Panc1 (cell line): ENCODE measurements at regions not wholly inside any gene's neighbourhood (a gene's known extent, or its start where the extent isn't known, plus 50 kb on each side); places are given as distances from the start of the nearest gene placed in this dataset.

ENCODE experiments used
- ATAC-seq: fragments of 200-7000 bp; cut with Tn5 transposase; 2 replicates; pipeline ENCODE4 v1.9.1; 2020; ENCODE audit warnings: mild to moderate bottlenecking, moderate library complexity
- BruUV-seq: library from RNA; stranded (reverse); fragments of 400-500 nt; replicated peaks from 2 replicates; lab custom pipeline; 2021; lab: Mats Ljungman, UMichigan
- CTCF ChIA-PET: fragments of 300-600 bp; sonication (Branson Sonifier 250); formaldehyde crosslinking; loops from one replicate; lab custom pipeline; 2022; ENCODE audit warnings: antibody characterized with exemption; lab: Charles Lee
- POLR2A ChIA-PET: fragments of 300-600 bp; sonication (Branson Sonifier 250); formaldehyde crosslinking; loops from one replicate; lab custom pipeline; 2022; ENCODE audit warnings: antibody characterized with exemption; lab: Charles Lee
- DNase-seq: peaks from one replicate; pipeline ENCODE4 v3.0.0-alpha.2; 2010; ENCODE audit warnings: low read depth, low spot score
- H3K27ac ChIP-seq: 2 replicates; pipeline ENCODE4 v1.5.1; 2011; ENCODE audit warnings: mild to moderate bottlenecking, low read length, inconsistent platforms
- H3K27me3 ChIP-seq: fragments of 200-500 bp; sonication (Bioruptor generic); 2 replicates; pipeline ENCODE4 v1.6.0; 2014; ENCODE audit warnings: low read length, inconsistent platforms; ENCODE audit not compliant: control insufficient read depth, insufficient read depth
- H3K36me3 ChIP-seq: fragments of 200-500 bp; sonication (Bioruptor generic); 2 replicates; pipeline ENCODE4 v1.5.1; 2014; ENCODE audit warnings: inconsistent platforms, mild to moderate bottlenecking, low read length, moderate library complexity; ENCODE audit not compliant: control insufficient read depth, insufficient read depth
- H3K4me1 ChIP-seq: 2 replicates; pipeline ENCODE4 v1.5.1; 2011; ENCODE audit warnings: inconsistent platforms, mild to moderate bottlenecking, low read length, moderate library complexity; ENCODE audit not compliant: control insufficient read depth, insufficient read depth
- H3K4me3 ChIP-seq, 2 experiments: 2 replicates each; pipeline ENCODE4 v1.5.1; 2011 to 2012; ENCODE audit warnings: low read depth in 2 of 2, low read length in 2 of 2, mild to moderate bottlenecking in 2 of 2, inconsistent platforms in 1 of 2, moderate library complexity in 1 of 2
- H3K9me3 ChIP-seq: fragments of 200-500 bp; sonication (Bioruptor generic); 2 replicates; pipeline ENCODE4 v1.5.1; 2014; ENCODE audit warnings: low read depth, mild to moderate bottlenecking, inconsistent platforms, low read length, moderate library complexity; ENCODE audit not compliant: control insufficient read depth, insufficient read depth
- POLR2AphosphoS5 ChIP-seq: IDR thresholded peaks from 2 replicates; pipeline ENCODE4 v1.6.1; 2012; ENCODE audit warnings: mild to moderate bottlenecking, low read depth, low read length, moderate library complexity
- SIN3A ChIP-seq: IDR thresholded peaks from 2 replicates; pipeline ENCODE4 v1.6.1; 2012; ENCODE audit warnings: low read depth, mild to moderate bottlenecking, low read length, moderate library complexity, borderline replicate concordance; ENCODE audit not compliant: insufficient read depth
- TCF7L2 ChIP-seq: IDR thresholded peaks from 2 replicates; pipeline ENCODE4 v1.6.1; 2011; ENCODE audit warnings: mild to moderate bottlenecking, low read depth, low read length, inconsistent platforms
- in situ Hi-C: cut with HindIII; loops from 2 replicates; pipeline ENCODE4 v1.10.0; 2016; ENCODE audit warnings: low sequenced_read_pairs, low pct_unique_long_range_greater_than_20kb
- intact Hi-C: fragments of 100-400 bp; cut with micrococcal nuclease; formaldehyde crosslinking; loops from one replicate; pipeline ENCODE4 v1.10.0; 2022; ENCODE audit not compliant: unreplicated experiment
- TF ChIP-seq, protein P1 (sequence below): fragments of 450-650 bp; IDR thresholded peaks from 2 replicates; pipeline ENCODE4 v1.5.1; 2017; ENCODE audit warnings: mild to moderate bottlenecking
- TF ChIP-seq, protein P2 (sequence below), 2 experiments: IDR thresholded peaks; 2 replicates each; pipeline ENCODE4 v1.6.1; 2011 to 2012; ENCODE audit warnings: low read depth in 2 of 2, control low read depth in 1 of 2, low read length in 1 of 2, mild to moderate bottlenecking in 1 of 2, moderate library complexity in 1 of 2; ENCODE audit not compliant: insufficient read depth in 1 of 2

DNA sequence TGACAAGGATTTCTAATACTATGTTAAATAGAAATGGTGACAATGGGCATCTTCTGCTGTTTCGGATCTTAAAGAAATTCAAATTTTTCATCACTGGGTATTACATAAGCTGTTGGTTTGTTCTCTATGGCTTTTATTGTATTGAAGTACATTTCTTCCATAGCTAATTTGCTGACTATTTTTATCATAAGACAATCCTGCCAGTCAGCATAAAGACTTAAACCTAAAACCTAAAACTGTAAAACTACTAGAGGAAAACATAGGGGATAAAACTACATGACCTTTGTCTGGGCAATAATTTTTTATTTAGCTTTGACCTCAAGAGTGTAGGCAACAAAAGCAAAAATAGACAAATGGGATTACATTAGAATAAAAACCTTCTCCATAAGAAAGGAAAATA is 1017.4 kb downstream of the SI start:
- no TSS peak for BruUV-seq
- ChIA-PET CTCF (no interaction called here), POLR2A (no interaction called here)
- no peak overlapping the region for H3K27ac ChIP-seq
- H3K36me3 ChIP-seq, result no peaks in the 10 kb centered on the region
- H3K4me1 ChIP-seq, result no peaks in the 10 kb centered on the region
- ATAC-seq (no peak), DNase-seq (no peak)
- intact Hi-C loops (no loop called here), in situ Hi-C loops (no loop called here)
- no peaks in the 10 kb centered on the region for H3K27me3 ChIP-seq
- no peak overlapping the region for H3K4me3 ChIP-seq
- H3K9me3 ChIP-seq, result no peaks in the 10 kb centered on the region
- TF ChIP-seq, protein P1, sequence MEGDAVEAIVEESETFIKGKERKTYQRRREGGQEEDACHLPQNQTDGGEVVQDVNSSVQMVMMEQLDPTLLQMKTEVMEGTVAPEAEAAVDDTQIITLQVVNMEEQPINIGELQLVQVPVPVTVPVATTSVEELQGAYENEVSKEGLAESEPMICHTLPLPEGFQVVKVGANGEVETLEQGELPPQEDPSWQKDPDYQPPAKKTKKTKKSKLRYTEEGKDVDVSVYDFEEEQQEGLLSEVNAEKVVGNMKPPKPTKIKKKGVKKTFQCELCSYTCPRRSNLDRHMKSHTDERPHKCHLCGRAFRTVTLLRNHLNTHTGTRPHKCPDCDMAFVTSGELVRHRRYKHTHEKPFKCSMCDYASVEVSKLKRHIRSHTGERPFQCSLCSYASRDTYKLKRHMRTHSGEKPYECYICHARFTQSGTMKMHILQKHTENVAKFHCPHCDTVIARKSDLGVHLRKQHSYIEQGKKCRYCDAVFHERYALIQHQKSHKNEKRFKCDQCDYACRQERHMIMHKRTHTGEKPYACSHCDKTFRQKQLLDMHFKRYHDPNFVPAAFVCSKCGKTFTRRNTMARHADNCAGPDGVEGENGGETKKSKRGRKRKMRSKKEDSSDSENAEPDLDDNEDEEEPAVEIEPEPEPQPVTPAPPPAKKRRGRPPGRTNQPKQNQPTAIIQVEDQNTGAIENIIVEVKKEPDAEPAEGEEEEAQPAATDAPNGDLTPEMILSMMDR, result no peak
- TF ChIP-seq, protein P2, sequence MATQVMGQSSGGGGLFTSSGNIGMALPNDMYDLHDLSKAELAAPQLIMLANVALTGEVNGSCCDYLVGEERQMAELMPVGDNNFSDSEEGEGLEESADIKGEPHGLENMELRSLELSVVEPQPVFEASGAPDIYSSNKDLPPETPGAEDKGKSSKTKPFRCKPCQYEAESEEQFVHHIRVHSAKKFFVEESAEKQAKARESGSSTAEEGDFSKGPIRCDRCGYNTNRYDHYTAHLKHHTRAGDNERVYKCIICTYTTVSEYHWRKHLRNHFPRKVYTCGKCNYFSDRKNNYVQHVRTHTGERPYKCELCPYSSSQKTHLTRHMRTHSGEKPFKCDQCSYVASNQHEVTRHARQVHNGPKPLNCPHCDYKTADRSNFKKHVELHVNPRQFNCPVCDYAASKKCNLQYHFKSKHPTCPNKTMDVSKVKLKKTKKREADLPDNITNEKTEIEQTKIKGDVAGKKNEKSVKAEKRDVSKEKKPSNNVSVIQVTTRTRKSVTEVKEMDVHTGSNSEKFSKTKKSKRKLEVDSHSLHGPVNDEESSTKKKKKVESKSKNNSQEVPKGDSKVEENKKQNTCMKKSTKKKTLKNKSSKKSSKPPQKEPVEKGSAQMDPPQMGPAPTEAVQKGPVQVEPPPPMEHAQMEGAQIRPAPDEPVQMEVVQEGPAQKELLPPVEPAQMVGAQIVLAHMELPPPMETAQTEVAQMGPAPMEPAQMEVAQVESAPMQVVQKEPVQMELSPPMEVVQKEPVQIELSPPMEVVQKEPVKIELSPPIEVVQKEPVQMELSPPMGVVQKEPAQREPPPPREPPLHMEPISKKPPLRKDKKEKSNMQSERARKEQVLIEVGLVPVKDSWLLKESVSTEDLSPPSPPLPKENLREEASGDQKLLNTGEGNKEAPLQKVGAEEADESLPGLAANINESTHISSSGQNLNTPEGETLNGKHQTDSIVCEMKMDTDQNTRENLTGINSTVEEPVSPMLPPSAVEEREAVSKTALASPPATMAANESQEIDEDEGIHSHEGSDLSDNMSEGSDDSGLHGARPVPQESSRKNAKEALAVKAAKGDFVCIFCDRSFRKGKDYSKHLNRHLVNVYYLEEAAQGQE (IDR thresholded peaks at IDR 0.05; ENCODE audit: insufficient read depth in 1 of 2, low read depth in 2 of 2, low read length in 1 of 2), result no peak
- TF ChIP-seq SIN3A (no peak), TCF7L2 (no peak), POLR2AphosphoS5 (no peak)

DNA sequence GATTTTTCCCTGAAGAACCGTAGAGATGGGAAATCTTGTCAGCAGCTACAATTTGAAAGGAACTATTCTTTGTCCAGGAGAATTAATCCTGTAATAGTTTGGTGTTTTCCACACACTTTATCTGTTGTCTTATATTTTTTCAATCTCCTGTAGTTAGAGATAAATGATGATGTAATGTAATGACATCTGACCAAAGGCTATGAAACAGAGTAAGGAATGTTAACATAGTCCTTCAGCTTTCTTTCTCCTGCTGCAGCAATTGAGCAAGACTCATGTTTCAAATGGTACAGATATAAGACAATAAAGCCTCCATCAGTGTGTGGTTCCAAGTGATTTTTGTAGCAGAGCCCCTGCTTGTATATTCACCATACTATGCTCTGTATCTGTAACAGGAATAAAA is 1028.4 kb downstream of the SI start:
- ChIA-PET POLR2A (no interaction called here), CTCF (no interaction called here)
- no peak for ATAC-seq
- H3K27ac ChIP-seq, result no peak overlapping the region
- TF ChIP-seq POLR2AphosphoS5, result no peak
- TF ChIP-seq SIN3A, result no peak
- TF ChIP-seq, protein P1, result no peak
- TF ChIP-seq, protein P2 (IDR thresholded peaks at IDR 0.05; ENCODE audit: insufficient read depth in 1 of 2, low read depth in 2 of 2, low read length in 1 of 2), result no peak
- no peak for TF ChIP-seq TCF7L2
- no peaks in the 10 kb centered on the region for H3K27me3 ChIP-seq
- no peaks in the 10 kb centered on the region for H3K4me1 ChIP-seq
- intact Hi-C loops (no loop called here), in situ Hi-C loops (no loop called here)
- H3K4me3 ChIP-seq, result no peak overlapping the region
- H3K9me3 ChIP-seq, result no peaks in the 10 kb centered on the region
- BruUV-seq, result no TSS peak
- no peak for DNase-seq
- H3K36me3 ChIP-seq, result no peaks in the 10 kb centered on the region
